ENCODE measurements at regions not wholly inside any gene's neighbourhood (a gene's known extent, or its start where the extent isn't known, plus 50 kb on each side); places are given as distances from the start of the nearest gene placed in this dataset.

- TF ChIP-seq CTCF (IDR thresholded peaks at IDR 0.05) (no peak), POLR2A (IDR thresholded peaks at IDR 0.05) (no peak)
Measured at GRCh38 chr10:36712695-36713094, 412.7 kb upstream of the ANKRD30A start.

All from lower leg skin (tissue), 3 donors.